ENCODE measurements at regions not wholly inside any gene's neighbourhood (a gene's known extent, or its start where the extent isn't known, plus 50 kb on each side); places are given as distances from the start of the nearest gene placed in this dataset.

DNA sequence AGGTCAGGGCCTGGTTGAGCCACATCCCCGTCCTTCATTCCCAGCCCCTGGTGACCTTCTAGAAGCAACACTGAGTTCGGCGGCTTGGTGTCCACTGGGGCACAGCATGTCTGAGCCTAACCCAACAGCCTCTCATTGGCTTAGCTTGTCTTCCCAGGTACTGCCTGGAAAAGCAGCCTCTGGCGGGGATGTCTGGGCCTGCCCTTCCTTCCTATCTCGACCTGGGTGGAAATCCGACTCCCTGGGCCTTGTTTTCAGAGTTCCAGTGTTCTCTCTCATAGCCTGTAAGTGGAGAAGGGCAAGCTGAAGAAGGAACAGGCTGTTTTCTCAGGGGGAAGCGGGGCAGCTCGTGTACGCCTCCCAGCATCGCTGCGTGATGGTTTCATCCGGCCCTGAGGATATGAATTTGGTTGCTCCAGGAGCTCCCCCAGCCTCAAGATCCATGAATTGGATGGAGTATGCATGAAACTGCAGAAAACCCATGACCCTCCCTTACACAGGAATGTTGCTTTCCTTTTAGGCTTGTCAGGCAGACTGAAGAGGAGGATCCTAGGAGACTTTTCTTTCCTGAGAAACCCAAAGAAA is 116.5 kb upstream of the IRF2BP2 start:
- peak overlapping the region; percentile 94 for H3K27ac Mint-ChIP-seq
- H3K27me3 Mint-ChIP-seq: no peaks in the 10 kb centered on the region
- peaks cover 5% of the 10 kb centered on the region for H3K36me3 Mint-ChIP-seq
- peak overlapping the region; percentile 29 for H3K4me3 Mint-ChIP-seq
- H3K9me3 Mint-ChIP-seq: no peaks in the 10 kb centered on the region
- DNase-seq (no peak), ATAC-seq (ENCODE audit: low read depth) (no peak)
- peaks cover 67% of the 10 kb centered on the region for H3K4me1 Mint-ChIP-seq
- POLR2A ChIA-PET: interaction anchor here (1.4 to 8.3 kb wide), 4 partner anchors 10 to 126 kb away, joined by 4 to 188 read pairs (median 7); partner anchors contain the start of gene IRF2BP2

DNA sequence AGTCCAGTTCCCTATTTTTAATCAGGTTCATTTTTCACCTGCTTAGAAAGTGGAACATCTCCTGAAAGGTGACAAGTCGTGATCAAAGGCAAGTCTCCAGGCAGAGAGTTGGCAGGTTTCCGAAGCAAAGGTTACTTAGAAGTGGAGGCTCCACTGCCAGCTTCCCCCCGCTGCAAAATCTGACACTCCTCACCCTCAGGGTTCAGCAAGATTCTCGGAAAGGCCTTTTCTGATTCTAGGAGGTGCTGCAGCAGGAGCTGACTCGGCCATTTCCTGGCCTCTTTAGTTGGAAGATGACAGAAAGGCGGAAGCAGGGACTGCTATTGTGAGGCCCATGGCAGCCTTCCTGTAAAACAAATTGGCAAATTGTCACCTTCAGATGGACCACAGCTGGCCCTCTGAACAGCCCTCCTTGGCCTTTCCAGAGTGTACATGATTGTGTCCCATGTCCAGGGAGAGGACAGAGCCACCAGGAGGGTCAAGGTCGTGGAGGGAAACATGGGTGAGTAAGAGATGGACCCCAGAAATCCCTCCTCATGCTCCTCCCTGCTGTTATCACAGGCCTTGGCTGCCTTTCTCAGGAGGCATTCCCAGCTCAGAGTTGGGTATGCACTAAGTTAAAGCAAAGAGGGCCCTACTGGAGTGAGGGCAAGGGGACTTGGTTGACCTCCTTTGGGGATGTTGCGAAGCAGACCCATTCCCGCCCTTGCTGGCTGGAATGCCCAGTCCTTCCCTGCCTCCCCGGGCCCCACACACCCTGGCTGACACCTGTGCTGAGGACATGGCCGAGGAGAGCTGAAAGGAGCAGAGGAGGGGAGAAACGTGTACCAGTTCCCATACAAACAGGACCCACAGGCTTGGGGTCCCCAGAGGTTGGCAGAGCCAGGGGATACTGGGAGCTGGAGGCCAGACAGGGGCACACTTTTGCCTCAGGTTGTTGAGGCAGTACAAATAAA is 115.5 kb upstream of the IRF2BP2 start:
- H3K27me3 Mint-ChIP-seq: no peaks in the 10 kb centered on the region
- no peaks in the 10 kb centered on the region for H3K9me3 Mint-ChIP-seq
- H3K4me1 Mint-ChIP-seq: peaks cover 60% of the 10 kb centered on the region
- DNase-seq (peak; percentile 63), ATAC-seq (ENCODE audit: low read depth) (peak; percentile 69)
- peaks cover 5% of the 10 kb centered on the region for H3K36me3 Mint-ChIP-seq
- POLR2A ChIA-PET: interaction anchor here (0.9 to 8.3 kb wide), 11 partner anchors 9 to 358 kb away, joined by 3 to 188 read pairs (median 11); partner anchors contain the start of gene IRF2BP2
- peak overlapping the region; percentile 76 for H3K4me3 Mint-ChIP-seq
- peak overlapping the region; percentile 94 for H3K27ac Mint-ChIP-seq

DNA sequence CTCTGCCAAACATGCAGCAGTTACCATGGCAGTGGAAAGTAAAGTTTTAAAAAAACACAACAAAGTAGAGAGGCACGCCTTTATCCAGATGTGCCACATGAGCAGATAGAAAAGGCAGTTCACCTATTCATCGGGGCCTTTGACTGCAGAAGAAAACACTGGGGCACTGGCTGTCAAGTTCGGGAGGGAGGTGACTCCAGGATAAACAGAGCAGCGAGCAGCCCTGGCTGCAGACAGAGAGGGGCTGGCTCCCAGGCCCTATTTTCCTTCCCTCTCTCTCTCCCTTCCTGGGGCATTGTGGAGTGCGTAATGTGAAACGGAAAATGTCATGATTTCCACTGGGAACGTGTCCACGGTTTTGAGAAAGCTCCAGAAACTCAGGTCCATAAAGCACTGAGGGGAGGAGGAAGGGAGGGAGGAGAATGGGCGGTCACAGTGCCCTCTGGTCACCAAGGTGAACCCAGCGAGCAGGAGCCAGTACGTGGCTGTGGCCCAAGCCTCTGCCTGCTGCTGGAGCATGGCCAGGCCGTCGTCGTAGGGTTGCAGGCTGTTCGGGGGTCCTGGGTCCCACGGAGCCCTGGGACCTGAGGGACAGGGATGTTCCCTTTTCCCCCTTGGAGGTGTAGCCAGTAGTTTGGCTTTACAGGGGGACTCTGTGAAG is 114.7 kb upstream of the IRF2BP2 start:
- peaks cover 56% of the 10 kb centered on the region for H3K4me1 Mint-ChIP-seq
- peak; percentile 59 for DNase-seq
- no peaks in the 10 kb centered on the region for H3K27me3 Mint-ChIP-seq
- no peaks in the 10 kb centered on the region for H3K9me3 Mint-ChIP-seq
- peak overlapping the region; percentile 76 for H3K4me3 Mint-ChIP-seq
- POLR2A ChIA-PET: interaction anchor here (0.6 to 8.3 kb wide), 33 partner anchors 8 to 380 kb away, joined by 3 to 188 read pairs (median 4); partner anchors contain the start of gene IRF2BP2
- peak; percentile 25 for ATAC-seq (ENCODE audit: low read depth)
- peak overlapping the region; percentile 94 for H3K27ac Mint-ChIP-seq
- H3K36me3 Mint-ChIP-seq: peaks cover 5% of the 10 kb centered on the region

DNA sequence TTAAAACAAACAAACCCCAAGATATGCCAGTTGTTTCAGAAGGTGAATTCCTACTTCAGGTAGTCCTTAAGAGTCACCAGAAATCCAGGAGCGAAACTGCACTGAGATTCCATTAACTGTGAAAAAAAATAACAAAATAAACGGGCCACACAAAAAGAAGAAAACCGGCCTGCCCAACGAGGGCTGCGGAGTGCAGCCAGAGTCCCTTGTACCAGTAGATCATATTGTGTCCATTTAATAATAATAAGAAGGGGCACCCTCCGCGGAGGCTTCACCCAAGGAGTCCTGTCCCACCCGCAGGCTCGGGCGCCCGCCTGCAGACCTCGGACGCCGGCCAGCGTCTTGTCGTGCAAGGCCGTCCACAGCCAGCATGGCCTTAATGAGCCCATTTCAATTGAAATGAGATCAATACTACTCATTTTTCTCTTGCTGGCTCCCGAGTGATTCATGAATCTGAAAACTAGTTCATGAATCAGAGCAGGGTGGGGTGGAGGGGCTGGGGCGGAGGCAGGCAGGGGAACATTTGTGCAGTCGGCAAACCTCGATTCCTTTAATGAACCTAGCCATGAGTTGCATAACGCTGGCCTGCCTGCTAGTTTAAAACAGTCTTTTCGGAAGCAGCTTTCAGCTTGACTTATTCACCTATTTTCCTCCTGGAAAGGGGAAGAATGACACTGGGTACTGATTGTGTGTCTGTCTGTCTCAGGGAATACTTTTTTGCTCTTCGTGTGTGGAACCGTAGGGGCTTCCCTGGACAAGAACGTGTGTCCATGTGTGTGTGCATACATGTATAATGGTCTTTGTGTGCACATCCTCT is 113.1 kb upstream of the IRF2BP2 start:
- POLR2A ChIA-PET: interaction anchor here (0.5 to 8.3 kb wide), 17 partner anchors 15 to 289 kb away, joined by 3 to 188 read pairs (median 5); partner anchors contain the start of gene IRF2BP2
- no peaks in the 10 kb centered on the region for H3K9me3 Mint-ChIP-seq

DNA sequence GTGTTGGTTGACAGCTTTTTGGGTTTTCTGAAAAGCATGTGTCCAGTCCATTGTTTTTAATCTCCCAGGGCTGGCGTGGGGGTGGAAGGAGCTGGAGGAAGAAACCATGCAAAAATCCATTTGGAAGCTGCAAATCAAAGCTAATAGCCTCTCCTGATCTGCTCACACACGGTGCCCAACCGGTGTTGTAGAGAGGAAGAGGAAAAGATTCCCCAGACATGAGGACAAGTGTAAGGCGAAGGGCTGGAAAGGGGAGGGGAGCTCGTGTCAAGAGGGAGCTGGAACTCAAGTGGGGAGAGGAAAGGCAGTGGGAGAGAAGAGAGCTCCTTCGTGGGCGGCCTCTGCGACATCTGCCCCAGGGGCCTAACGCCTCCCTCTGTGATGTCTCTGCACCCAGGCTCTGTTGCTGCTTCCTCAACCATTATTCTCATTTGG is 112.3 kb upstream of the IRF2BP2 start:
- H3K36me3 Mint-ChIP-seq: no peaks in the 10 kb centered on the region
- peak overlapping the region; percentile 17 for H3K4me3 Mint-ChIP-seq
- DNase-seq (no peak), ATAC-seq (ENCODE audit: low read depth) (no peak)
- H3K4me1 Mint-ChIP-seq: peaks cover 52% of the 10 kb centered on the region
- no peaks in the 10 kb centered on the region for H3K27me3 Mint-ChIP-seq
- H3K27ac Mint-ChIP-seq: peak overlapping the region; percentile 52
- no peaks in the 10 kb centered on the region for H3K9me3 Mint-ChIP-seq
- POLR2A ChIA-PET: interaction anchor here (0.5 to 8.3 kb wide), 3 partner anchors 19 to 112 kb away, joined by 3 to 188 read pairs (median 3); partner anchors contain the start of gene IRF2BP2

More for the DNA sequence above, 113.1 kb upstream of the IRF2BP2 start:
- Mint-ChIP-seq H3K27ac (peak overlapping the region; percentile 94), H3K36me3 (peaks cover 3% of the 10 kb centered on the region), H3K27me3 (no peaks in the 10 kb centered on the region), H3K4me3 (peak overlapping the region; percentile 76), H3K4me1 (peaks cover 54% of the 10 kb centered on the region)
- DNase-seq (no peak), ATAC-seq (ENCODE audit: low read depth) (no peak)

DNA sequence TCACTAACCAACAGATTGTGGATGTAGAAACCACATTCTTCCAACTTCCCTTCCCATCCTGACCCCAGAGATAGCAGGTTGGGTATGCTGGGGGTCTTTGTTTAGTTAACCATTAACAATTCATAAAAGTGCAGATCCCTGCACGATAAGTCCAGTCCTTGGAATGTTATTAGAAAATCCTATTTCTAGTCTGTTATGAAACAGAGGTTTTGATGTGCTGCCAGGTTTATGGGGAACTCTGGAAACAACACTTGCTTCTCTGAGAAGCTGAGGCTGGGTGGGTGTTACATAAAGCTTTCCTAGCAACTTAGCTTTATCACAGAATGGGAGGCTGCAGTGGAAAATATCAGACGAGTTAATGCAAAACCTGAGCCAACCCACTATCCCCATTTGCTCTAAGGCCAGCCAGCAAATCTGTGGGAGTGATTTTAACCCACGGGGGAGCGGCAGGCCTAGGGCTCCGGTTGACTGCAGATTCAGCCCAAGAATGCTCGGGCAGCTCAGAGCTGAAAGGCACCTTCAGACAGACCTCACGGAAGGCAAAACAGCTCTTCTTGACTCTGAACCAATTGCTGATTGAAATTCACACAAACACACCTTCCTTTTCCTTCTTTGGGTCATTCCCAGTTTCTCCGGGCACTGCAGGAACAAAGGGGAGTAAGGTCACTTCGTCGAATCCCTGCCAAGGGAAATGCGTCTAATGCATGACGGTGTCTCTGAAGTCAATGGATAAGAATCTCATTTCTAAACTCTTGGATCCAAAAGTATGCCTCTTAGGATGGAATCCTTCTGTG is 111.7 kb upstream of the IRF2BP2 start:
- ATAC-seq (ENCODE audit: low read depth) (no peak), DNase-seq (no peak)
- H3K36me3 Mint-ChIP-seq: no peaks in the 10 kb centered on the region
- H3K27ac Mint-ChIP-seq: no peak overlapping the region
- H3K4me3 Mint-ChIP-seq: no peak overlapping the region
- POLR2A ChIA-PET: interaction anchor here (1.3 to 8.3 kb wide), 2 partner anchors 19 to 111 kb away, joined by 3 to 188 read pairs; partner anchors contain the start of gene IRF2BP2
- H3K4me1 Mint-ChIP-seq: peaks cover 46% of the 10 kb centered on the region
- no peaks in the 10 kb centered on the region for H3K27me3 Mint-ChIP-seq
- no peaks in the 10 kb centered on the region for H3K9me3 Mint-ChIP-seq

DNA sequence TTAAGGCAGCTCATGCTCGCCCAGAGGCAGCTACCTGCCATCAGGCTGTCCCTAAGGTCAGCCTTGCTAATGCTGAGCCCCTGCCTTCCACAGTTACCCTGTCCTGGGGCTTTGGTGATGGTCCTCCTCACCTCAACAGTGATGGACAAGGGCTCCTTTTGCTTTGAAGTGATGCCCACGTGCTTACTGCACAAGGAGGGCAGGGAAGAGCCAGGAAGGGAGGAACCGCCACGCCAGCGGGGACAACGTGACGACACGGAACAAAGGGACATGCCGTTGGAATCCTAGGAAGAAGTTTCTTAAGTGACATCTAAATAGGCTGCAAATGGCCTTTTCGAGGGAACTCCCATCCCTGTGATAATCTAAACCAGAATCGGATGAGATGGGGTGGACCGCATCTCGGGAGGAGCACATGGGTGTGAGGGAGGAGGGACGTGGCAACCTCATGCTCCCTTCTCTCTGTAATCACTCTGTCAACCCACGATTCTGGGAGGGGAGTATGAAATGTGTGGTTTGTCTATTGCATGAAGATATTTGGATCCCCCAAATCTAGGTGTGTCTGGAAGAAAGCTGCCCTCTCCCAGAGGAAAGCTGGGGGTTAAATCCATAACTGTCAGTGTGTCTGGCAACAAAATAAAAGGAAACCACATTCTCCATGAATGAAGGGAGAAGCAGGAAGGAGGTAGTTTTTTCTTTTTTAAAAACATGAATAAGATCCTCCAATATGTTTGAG is 110.9 kb upstream of the IRF2BP2 start:
- H3K36me3 Mint-ChIP-seq: no peaks in the 10 kb centered on the region
- H3K9me3 Mint-ChIP-seq: no peaks in the 10 kb centered on the region
- DNase-seq (no peak), ATAC-seq (ENCODE audit: low read depth) (no peak)
- H3K27ac Mint-ChIP-seq: no peak overlapping the region
- POLR2A ChIA-PET: interaction anchor here (8.3 kb wide), 1 partner anchor 110 kb away, joined by 188 read pairs; the partner anchor contains the start of gene IRF2BP2
- no peaks in the 10 kb centered on the region for H3K27me3 Mint-ChIP-seq
- H3K4me3 Mint-ChIP-seq: no peak overlapping the region
- H3K4me1 Mint-ChIP-seq: peaks cover 42% of the 10 kb centered on the region

DNA sequence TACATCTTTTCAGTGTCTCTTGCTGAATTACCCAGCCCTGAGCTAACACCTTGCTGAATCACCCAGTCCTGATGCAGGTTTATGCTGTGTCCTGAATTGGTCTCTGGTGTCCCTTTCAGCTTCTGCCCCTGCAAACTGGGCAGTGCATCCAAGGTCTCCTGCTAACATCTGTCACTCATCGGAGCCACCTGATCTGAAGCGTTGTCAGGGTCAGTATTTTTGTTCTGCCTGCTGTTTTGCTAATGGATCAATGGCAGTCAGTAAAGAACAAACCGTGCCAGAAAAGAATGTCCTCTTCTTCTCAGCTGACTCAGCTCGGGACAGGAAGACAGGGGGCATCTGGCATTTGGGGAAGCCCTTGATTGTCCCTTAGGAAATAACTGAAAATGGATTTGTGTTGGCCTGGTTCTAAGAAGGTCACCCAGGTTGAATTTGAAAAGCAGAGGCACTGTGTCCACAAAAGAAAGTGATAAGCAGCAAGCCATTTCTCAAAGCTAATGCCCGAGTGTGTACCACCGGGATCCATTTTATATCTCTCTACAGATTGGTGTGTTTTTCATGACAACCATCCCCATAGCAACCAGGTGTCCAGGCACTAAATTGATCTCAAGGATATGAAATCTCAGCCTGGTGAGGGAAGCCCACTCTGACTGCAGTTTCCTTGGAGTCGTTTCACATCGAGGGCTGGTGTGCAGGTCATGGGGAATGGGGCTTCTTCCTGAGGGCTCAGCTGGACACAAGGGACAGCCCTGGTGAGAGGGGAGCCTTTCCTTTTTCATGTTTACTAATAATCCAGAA is 109.7 kb upstream of the IRF2BP2 start:
- no peaks in the 10 kb centered on the region for H3K9me3 Mint-ChIP-seq

DNA sequence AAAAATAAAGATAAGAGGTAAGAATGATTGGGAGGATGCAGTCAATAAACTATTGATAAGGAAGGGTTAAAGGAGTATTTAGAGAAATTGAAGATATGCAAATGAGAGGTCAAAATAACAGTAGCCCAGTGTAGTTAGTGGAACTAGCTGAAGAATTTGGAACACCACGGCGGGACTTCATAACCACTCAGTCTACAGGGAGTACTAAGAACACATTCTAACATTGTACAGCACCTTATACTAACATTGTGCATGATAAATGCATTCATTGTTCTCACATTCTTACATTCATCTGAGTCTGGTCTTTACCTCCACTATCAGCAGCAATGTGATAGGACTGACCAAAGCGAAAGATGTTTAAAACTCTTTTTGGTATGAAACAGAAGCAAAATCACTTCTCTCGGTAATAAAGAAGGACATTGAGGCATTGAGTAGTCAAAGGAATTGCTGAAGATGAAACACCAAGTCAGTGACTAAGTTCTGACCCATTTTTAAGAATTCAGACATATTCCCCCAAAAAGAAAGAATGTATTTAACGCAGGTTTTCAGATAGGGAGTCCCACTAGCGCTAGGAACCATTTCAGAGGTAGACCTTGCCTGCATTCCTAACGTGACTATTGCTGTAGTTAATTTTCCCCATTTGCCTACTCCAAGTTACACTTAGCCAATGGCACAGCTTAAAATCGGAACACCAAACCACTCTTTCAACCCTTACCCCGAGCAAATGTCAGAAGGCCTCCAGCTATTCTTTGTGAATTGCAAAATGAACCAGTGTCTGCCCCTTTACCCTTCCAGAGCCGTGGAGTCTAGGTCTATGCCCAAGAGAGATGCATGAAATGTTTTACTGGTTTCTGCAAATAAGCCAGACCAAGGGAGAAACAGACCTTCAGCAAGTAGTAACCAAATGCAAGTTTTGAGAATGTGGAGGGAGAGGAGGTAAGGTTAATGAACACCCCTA is 108.8 kb upstream of the IRF2BP2 start:
- Mint-ChIP-seq H3K27ac (no peak overlapping the region), H3K27me3 (no peaks in the 10 kb centered on the region), H3K4me1 (peaks cover 23% of the 10 kb centered on the region), H3K9me3 (no peaks in the 10 kb centered on the region), H3K4me3 (no peak overlapping the region), H3K36me3 (no peaks in the 10 kb centered on the region)
- POLR2A ChIA-PET: interaction anchor here (0.5 to 1.0 kb wide), 2 partner anchors 15 to 107 kb away, joined by 3 read pairs; no protein-coding TSS in a partner anchor
- DNase-seq: no peak
- ATAC-seq (ENCODE audit: low read depth): no peak

More for the DNA sequence above, 109.7 kb upstream of the IRF2BP2 start:
- Mint-ChIP-seq H3K4me3 (no peak overlapping the region), H3K27me3 (no peaks in the 10 kb centered on the region), H3K27ac (no peak overlapping the region), H3K36me3 (no peaks in the 10 kb centered on the region), H3K4me1 (peaks cover 31% of the 10 kb centered on the region)
- DNase-seq (no peak), ATAC-seq (ENCODE audit: low read depth) (no peak)
- POLR2A ChIA-PET: interaction anchor here (0.5 to 1.0 kb wide), 2 partner anchors 15 to 108 kb away, joined by 3 read pairs; no protein-coding TSS in a partner anchor

DNA sequence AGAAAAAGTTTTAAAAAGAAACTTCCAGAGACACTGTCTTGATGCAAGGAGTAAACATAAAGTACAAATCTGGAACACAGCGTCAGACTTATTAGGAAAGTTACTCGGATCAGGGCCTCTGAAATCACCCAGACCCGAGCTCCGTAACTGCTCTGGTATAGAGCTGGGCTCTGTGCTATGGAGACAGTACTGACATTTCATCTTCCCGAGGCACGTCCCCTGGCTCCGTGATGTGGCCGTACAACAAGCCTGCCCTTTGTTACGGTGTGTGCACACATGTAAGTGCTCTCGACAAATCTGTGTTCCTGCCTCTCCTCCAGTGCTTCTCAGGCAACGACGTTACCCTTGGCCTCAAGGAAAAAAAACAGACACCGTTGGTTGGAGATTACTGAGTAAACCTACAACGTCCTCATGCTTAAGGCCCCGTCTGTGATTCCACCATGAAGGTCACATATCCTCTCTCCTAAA is 107.0 kb upstream of the IRF2BP2 start:
- Mint-ChIP-seq H3K9me3 (no peaks in the 10 kb centered on the region), H3K4me1 (peaks cover 10% of the 10 kb centered on the region), H3K27ac (no peak overlapping the region), H3K36me3 (no peaks in the 10 kb centered on the region), H3K4me3 (no peak overlapping the region), H3K27me3 (no peaks in the 10 kb centered on the region)
- ATAC-seq (ENCODE audit: low read depth) (no peak), DNase-seq (no peak)
- POLR2A ChIA-PET: interaction anchor here (1.2 kb wide), 1 partner anchor 9 kb away, joined by 4 read pairs; no protein-coding TSS in a partner anchor
